Thyroid gland (tissue), 4 donors: ENCODE measurements at regions not wholly inside any gene's neighbourhood (a gene's known extent, or its start where the extent isn't known, plus 50 kb on each side); places are given as distances from the start of the nearest gene placed in this dataset.
"Not testable (repeated sequence)": the region's sequence is repeated elsewhere in the genome, so short reads cannot be mapped to it uniquely, and the experiment has no call there.

Experiments used
- DNase-seq, 2 donors: peaks; one replicate each; pipeline ENCODE4 v3.0.0-alpha.2; 2019
- H3K27ac ChIP-seq, 3 donors: fragments of 200-600 bp; sonication (generic); 1 replicate in 2 of 3; 2 replicates in 1 of 3; pipeline ENCODE4 v1.5.1; 2016 to 2019; ENCODE audit warnings: mild to moderate bottlenecking in 1 of 3, moderate library complexity in 1 of 3
- H3K27me3 ChIP-seq: fragments of 200-600 bp; sonication (generic); one replicate; pipeline ENCODE4 v1.5.1; 2019
- H3K36me3 ChIP-seq, 2 donors: fragments of 200-600 bp; sonication (generic); one replicate each; pipeline ENCODE4 v1.5.1; 2016 to 2019
- H3K4me1 ChIP-seq, 2 donors: fragments of 200-600 bp; sonication (generic); one replicate each; pipeline ENCODE4 v1.5.1; 2017 to 2019
- H3K4me3 ChIP-seq, 3 donors: fragments of 200-600 bp; sonication (generic); replicated peaks in 1 of 3; 1 replicate in 2 of 3; 2 replicates in 1 of 3; pipeline ENCODE4 v1.5.1; 2016; ENCODE audit warnings: mild to moderate bottlenecking in 1 of 3
- H3K9me3 ChIP-seq: fragments of 200-600 bp; sonication (generic); one replicate; pipeline ENCODE4 v1.5.1; 2017
- POLR2A ChIP-seq, 2 donors: fragments of 450-650 bp; IDR thresholded peaks; one replicate each; pipeline ENCODE4 v1.6.1; 2017; ENCODE audit warnings: antibody characterized with exemption in 2 of 2, mild to moderate bottlenecking in 2 of 2, moderate library complexity in 1 of 2
- WGBS, 2 donors: methylation state at CpG; one replicate each; pipeline ENCODE4 v1.1.5; 2017; 5-methylcytosine and 5-hydroxymethylcytosine counted together
- intact Hi-C: fragments of 100-400 bp; cut with DNase I; formaldehyde crosslinking; loops from one replicate; pipeline ENCODE4 v1.15.1; 2023
- TF ChIP-seq, protein P1 (sequence below), 6 experiments: fragments of 200-600 bp in 3 of 6; fragments of 450-650 bp in 3 of 6; sonication (generic) in 3 of 6; IDR thresholded peaks; one replicate each; pipeline ENCODE4 v1.5.1; 2016 to 2019; ENCODE audit warnings: antibody characterized with exemption in 6 of 6, mild to moderate bottlenecking in 2 of 6, inconsistent platforms in 1 of 6, moderate library complexity in 1 of 6

- DNase-seq, result no peak
- intact Hi-C loops, result no loop called here
- H3K4me1 ChIP-seq, result no peaks in the 10 kb centered on the region
- TF ChIP-seq, protein P1, sequence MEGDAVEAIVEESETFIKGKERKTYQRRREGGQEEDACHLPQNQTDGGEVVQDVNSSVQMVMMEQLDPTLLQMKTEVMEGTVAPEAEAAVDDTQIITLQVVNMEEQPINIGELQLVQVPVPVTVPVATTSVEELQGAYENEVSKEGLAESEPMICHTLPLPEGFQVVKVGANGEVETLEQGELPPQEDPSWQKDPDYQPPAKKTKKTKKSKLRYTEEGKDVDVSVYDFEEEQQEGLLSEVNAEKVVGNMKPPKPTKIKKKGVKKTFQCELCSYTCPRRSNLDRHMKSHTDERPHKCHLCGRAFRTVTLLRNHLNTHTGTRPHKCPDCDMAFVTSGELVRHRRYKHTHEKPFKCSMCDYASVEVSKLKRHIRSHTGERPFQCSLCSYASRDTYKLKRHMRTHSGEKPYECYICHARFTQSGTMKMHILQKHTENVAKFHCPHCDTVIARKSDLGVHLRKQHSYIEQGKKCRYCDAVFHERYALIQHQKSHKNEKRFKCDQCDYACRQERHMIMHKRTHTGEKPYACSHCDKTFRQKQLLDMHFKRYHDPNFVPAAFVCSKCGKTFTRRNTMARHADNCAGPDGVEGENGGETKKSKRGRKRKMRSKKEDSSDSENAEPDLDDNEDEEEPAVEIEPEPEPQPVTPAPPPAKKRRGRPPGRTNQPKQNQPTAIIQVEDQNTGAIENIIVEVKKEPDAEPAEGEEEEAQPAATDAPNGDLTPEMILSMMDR (IDR thresholded peaks at IDR 0.05), result no peak
- no peak for TF ChIP-seq POLR2A (IDR thresholded peaks at IDR 0.05)
- no peaks in the 10 kb centered on the region for H3K36me3 ChIP-seq
- H3K27me3 ChIP-seq, result no peaks in the 10 kb centered on the region
- H3K4me3 ChIP-seq, result no peak overlapping the region
- H3K27ac ChIP-seq, result no peak overlapping the region
- H3K9me3 ChIP-seq, result no peaks in the 10 kb centered on the region
These were observed 126.3 kb upstream of the HEY2 start for GRCh38 chr6:125623085-125623484.

DNA sequence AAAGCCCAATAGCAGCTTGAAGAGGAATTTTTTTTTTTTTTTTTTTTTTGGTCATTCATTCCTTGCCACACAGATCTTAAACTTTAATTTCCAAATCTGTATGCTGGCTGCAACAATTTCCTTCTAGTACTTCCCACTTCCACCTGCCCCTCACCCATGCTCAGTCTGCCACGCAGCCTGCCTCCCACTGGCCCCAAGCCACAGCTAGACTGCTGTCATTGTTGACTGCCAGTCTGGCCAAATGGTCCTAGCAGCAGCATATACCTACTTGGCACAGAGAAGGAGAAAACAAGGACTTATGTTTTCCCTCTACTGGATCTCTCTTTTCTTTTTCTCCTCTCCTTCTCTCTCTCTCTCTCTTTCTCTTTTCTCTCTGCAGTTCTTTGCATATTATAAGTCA, 118.3 kb upstream of the HEY2 start:
- intact Hi-C loops, result no loop called here
- TF ChIP-seq, protein P1 (IDR thresholded peaks at IDR 0.05), result no peak
- TF ChIP-seq POLR2A (IDR thresholded peaks at IDR 0.05), result no peak
- no peaks in the 10 kb centered on the region for H3K36me3 ChIP-seq

DNA sequence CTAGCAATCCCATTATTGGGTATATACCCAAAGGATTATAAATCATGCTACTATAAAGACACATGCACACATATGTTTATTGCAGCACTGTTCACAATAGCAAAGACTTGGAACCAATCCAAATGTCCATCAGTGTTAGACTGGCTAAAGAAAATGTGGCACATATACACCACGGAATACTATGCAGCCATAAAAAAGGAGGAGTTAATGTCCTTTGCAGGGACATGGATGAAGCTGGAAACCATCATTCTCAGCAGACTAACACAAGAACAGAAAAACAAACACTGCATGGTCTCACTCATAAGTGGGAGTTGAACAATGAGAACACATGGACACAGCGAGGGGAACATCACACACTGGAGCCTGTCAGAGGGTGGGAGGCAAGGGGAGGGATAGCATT, 113.4 kb upstream of the HEY2 start:
- H3K4me3 ChIP-seq, H3K9me3 ChIP-seq, intact Hi-C loops, H3K27ac ChIP-seq, H3K4me1 ChIP-seq, H3K36me3 ChIP-seq, H3K27me3 ChIP-seq, DNase-seq: not testable (repeated sequence)
- 87 to 92% methylated on average over 2 of the region's 2 CpGs for WGBS, 2 donors

More for the DNA sequence above, 118.3 kb upstream of the HEY2 start:
- no peak overlapping the region for H3K27ac ChIP-seq
- DNase-seq, result peak in 1 of 2 donors; percentile 14
- H3K9me3 ChIP-seq, result no peaks in the 10 kb centered on the region
- no peaks in the 10 kb centered on the region for H3K27me3 ChIP-seq
- 33 to 70% methylated on average over 1 of the region's 1 CpG for WGBS, 2 donors
- H3K4me3 ChIP-seq, result no peak overlapping the region
- no peaks in the 10 kb centered on the region for H3K4me1 ChIP-seq

GRCh38 chr6:125636671-125637070, 112.8 kb upstream of the HEY2 start:
- Histone ChIP-seq H3K4me3 (no peak overlapping the region), H3K9me3 (no peaks in the 10 kb centered on the region), H3K27me3 (no peaks in the 10 kb centered on the region), H3K36me3 (no peaks in the 10 kb centered on the region), H3K4me1 (no peaks in the 10 kb centered on the region), H3K27ac (no peak overlapping the region)
- no peak for DNase-seq
- 89 to 100% methylated on average over 1 of the region's 1 CpG for WGBS, 2 donors
- intact Hi-C loops, result no loop called here
- no peak for TF ChIP-seq POLR2A (IDR thresholded peaks at IDR 0.05)
- TF ChIP-seq, protein P1 (IDR thresholded peaks at IDR 0.05), result no peak

DNA sequence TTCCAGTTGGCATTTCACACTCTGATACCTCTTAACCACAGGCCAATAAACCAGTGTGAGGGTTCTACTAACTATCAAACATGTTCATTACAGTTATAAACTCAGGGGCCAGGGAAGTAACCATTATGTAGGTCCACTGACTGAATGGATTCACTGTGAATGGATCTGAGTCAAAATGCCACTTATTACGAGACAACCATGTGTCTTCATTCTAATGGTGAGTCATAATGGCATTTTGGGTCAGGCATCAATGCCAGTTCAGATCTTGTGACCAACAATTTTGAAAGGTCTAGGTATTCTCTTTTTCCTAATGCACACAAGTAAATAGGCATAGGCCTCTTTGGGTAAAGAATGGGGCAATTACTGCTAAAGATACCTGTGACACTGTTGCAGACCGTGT, 112.2 kb upstream of the HEY2 start:
- no peaks in the 10 kb centered on the region for H3K36me3 ChIP-seq
- no peak for DNase-seq
- H3K27me3 ChIP-seq, result no peaks in the 10 kb centered on the region
- intact Hi-C loops, result no loop called here
- H3K4me1 ChIP-seq, result no peaks in the 10 kb centered on the region
- TF ChIP-seq, protein P1 (IDR thresholded peaks at IDR 0.05), result no peak
- TF ChIP-seq POLR2A (IDR thresholded peaks at IDR 0.05), result no peak
- no peaks in the 10 kb centered on the region for H3K9me3 ChIP-seq
- H3K4me3 ChIP-seq, result no peak overlapping the region
- no peak overlapping the region for H3K27ac ChIP-seq
- WGBS, 2 donors, result 91 to 94% methylated on average over 2 of the region's 2 CpGs

- intact Hi-C loops, result no loop called here
- no peaks in the 10 kb centered on the region for H3K4me1 ChIP-seq
- no peak for DNase-seq
- H3K9me3 ChIP-seq, result no peaks in the 10 kb centered on the region
- no peaks in the 10 kb centered on the region for H3K27me3 ChIP-seq
- no peaks in the 10 kb centered on the region for H3K36me3 ChIP-seq
- 54 to 56% methylated on average over 3 of the region's 3 CpGs for WGBS, 2 donors
- no peak overlapping the region for H3K27ac ChIP-seq
- no peak overlapping the region for H3K4me3 ChIP-seq
- TF ChIP-seq, protein P1 (IDR thresholded peaks at IDR 0.05), result no peak
- no peak for TF ChIP-seq POLR2A (IDR thresholded peaks at IDR 0.05)
These were observed 109.9 kb upstream of the HEY2 start for GRCh38 chr6:125639466-125640020.
